Stimulated activated CD4-positive, alpha-beta T cell treated with anti-CD3 and anti-CD28 coated beads, TNF-alpha, amount 100 ng/mL, for 1 hour (primary cell): ENCODE measurements at regions not wholly inside any gene's neighbourhood (a gene's known extent, or its start where the extent isn't known, plus 50 kb on each side); places are given as distances from the start of the nearest gene placed in this dataset.

ENCODE experiments used
- DNase-seq, 3 donors: peaks; one replicate each; pipeline ENCODE4 v3.0.0-alpha.2; 2020; ENCODE audit warnings: low read depth in 3 of 3, low spot score in 1 of 3

DNA sequence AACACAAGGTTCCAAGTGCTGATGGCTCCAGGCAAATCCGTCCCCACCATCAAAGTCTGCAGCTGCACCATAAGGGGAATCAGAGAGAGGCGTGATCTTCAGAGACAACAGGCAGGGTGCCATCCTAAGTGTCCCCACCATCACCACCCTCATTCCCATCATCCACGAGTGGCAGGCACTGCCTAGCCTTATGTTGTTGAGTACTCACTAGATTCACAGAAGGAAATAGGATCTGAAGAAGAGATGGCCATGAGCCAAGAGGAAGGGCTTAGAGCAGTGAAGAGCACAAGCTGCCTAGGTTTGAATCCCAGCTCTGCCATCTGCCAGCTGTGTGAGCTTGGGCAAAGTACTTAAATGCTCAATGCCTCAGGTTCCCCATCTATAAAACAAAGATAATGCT is 207.3 kb upstream of the CSF3R start:
- DNase-seq = no peak

DNA sequence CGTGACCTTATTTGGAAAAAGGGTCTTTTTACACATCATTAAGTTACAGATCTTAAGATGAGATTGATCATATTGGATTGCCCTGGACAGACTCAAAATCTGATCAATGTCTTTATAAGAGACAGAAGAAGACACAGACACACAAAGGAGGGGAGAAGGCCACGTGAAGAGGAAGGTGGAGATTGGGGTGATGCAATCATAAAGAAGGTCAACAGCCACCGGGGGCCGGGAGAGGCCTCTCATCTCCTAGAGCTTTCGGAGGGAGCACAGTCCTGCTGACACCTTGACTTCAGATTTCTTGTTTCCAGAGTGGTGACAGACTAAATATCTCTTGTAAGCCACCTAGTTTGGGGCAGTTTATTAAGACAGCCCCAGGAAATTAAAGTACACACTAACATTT is 204.6 kb upstream of the CSF3R start:
- DNase-seq = no peak

DNA sequence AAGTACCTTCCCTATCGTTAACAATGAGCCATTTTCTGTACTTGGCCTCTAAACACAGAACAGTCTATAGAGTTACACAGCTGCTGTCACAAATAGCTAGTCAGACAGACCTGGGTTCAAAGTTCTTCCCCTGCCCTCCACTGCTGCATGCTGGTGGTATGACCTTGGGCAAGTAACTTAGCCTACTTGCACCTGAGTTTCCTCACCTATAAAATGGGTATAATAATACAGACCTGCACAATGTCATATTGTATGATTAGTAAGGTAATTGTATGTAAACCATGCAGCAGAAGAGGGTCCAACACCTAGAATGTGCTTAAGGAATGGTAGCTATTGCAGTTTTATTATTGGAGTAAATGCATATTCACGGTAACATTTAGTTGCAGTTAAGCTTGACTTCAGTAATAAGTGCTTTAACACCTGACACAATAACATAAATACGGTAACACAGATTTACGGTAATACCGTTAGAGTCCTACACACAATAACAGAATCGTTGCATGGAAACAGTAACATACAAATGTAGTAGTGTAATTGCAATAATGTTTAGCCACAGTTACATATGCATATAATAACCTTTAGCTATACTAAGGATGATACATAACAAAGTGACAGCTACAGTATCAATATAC is 193.3 kb upstream of the CSF3R start:
- DNase-seq = no peak

DNA sequence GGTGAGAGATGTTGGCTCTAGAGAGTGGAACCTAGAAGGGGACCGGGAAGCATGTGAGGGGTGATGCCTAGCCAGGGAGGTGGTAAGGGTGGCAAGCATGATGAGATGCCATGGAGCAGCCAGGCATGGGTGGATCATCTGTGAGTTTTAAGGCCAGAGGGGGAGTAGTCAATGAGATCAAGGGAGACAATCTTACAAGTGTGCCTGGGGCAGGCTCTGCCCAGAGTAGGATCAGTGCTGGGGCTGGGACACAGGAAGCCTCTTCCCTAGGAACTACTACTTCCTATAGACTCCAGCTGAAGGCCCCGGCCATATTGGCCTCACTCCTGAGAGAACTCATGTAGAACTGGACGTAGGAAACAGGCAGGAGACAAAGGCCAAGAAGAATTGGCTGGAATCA is 192.4 kb upstream of the CSF3R start:
- DNase-seq = no peak

DNA sequence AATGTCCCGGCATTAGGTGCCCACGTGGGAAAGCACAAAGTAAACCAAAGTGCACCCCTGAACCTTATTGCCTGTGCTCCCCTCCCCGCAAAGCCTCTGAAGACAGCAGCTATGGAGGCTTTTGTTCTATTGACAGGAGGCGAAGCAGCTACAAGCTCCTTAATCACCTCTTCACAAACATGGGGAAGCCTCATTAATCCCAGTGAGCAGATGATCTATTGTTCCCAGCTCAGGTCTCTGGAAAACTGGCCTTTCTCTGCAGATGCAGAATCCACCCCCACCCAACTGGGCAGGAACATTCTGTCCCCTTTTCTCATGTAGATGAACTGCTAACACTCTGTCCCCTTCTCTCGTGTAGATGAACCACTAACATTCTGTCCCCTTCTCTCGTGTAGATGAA is 190.5 kb upstream of the CSF3R start:
- DNase-seq = no peak

DNA sequence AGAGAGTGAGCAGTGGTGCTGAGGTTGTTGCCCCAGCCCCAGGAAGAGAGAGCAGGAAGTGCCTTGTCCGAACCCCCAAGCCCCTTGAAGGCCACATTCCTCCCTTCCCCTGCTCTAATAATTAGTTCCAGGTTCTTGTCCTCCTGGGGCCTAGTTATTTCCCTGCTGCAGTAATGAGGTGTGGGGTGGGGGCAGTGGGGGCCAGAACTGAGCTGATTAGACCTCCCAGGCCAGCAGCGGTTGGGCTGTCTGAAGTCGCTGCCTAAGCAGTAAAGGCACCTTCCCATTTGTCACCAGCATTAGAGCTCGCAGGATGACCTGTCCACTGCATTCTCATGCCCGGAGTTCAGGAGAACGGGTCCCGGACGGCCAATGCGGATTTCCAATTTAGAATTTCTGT is 186.5 kb upstream of the CSF3R start:
- no peak for DNase-seq

DNA sequence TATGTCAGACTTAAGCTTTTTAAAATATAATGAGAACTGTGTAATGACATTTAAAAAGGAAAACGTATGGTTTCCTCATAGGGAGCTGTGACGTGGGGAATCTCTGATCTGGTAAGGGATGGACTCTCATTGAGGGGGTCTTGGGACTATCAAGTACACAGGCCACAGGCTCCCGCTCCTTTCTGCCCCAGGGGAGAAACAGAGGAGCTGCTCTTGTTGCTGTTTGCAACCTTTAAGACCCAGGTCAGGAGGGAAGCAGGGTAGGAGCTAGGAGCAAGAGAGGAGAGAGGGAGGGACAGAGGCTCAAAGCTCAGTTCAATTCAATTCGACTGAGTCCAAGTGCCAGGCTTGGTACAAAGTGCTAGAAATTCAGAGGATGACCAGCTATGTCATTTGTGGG is 185.1 kb upstream of the CSF3R start:
- no peak for DNase-seq

DNA sequence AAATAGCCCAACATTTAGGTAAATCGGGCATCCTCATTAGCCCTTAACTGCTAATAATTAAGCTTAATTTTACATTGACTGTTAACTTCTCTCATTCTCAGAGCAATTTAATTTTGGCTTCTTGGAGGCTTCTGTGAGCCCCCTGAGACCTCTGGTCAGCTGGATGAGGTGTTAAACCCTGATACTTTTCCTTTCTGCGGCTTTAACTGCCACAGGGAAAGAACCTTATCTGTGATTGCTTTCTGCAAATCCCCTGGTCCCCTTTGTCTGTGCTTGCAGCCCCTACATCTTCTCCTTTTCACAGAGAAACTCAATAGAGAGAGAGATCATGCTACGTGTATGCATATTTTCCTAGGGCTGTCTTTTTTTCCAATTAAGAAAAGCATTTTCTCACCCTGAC is 184.5 kb upstream of the CSF3R start:
- DNase-seq = no peak

DNA sequence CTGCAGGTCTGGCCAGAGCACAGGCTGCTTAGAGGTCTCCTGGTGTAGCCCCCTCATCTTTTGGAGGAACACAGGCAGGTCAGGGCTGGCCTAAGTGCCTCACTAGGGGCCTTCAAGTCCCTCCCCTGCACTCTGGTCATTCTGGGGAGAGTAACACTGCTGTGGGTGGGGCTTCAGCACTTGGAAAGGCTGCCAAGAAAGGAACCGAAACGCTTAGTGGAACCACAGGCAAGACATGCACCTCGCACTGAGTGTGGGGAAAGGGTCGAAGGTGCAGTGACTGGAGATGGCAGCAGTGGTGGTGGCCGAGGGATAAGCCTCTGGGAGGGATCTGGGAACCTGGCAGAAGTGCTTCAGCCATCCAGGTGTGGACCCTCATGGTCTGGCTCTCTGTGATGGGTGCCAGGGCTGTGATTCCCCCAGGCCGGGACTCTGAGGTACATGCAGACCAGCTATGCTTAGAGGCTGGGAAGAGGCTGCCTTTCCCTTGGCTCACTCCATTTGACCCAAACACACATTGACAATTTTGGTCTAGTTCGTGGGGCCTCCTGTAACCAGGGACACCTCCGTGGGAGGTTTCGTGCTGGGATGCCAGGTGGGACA is 182.9 kb upstream of the CSF3R start:
- no peak for DNase-seq

DNA sequence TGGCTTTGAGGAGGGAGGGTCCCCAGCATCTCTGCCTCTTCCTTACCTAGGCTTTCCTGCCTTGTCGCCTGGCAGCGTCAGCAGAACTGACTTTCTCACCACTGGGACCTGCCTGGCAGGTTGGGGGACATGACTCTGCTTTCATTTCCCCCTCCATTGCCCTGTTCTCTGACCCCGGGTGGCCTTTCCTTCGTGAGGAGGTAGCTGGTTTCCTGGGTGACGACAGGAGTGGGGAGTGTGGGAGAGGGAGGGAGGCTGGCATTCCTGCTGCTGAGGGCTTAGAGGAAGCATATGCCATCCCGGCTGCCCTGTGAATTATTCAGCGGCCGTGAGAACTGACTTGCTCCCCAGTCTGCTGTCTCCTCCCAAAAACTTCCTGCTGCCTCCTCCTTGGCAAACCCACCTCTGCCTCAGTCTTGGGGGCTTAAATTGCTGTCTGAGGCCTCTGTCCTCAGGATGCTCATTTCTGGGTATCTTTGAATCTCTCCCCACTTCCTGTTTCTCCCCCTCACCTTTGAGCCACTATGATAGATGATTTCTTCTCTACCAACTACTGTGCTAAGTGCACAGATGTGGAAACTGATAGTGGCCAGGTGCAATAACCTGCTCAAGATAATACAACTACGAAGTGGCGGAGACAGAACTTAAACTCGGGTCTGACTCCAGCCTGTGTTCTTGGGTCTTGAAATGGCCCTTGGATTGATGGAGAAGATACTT is 182.0 kb upstream of the CSF3R start:
- DNase-seq = no peak

DNA sequence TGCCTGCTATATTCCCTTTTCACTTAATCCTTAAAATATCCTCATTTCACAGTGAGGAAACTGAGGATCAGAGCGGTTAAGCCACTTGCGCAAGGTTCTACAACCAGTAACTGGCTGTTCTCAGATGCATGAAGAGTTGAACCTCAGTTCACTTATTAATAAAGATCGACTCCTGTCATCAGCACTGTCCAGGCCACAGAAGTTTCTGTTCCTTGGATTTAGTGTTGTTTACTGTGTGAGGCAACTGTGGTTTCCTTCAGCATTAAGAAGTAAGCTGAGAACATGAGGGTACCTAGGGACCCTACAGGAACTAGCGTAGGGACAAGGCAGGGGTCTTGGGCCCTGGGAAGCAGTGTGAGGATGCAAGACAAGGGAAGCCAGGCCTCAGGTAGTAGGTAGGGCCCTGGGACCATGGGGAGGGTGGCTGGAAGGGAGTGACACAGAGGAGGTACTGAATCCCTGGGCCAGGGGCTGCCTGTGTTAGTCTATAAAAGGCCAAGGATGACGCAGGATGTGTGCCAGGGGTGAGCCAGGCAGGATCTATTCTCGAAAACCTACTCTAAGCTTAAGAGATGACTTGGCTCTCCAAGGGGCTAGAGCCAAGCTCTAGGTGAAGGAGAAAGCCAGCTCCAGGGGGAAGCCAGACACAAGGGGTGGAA is 181.2 kb upstream of the CSF3R start:
- no peak for DNase-seq

DNA sequence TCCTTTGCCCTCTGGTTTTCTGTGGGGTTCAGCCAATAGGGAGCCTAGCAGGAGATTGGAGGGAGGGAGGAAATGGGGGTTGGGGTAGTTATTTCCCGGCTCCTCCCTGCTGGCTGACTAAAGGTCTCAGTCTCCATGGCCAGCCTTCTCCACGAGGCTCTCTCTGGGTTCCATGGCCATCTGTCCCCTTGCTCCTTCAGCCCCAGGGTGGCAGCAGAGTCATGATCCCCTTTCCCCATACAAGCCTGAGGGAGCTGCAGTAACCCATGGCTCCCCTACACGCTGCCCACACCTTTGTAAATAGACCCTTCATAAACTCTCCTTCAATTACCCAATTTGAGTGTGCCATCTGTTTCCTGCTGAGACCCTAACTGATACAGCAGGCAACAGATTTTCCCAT is 176.1 kb upstream of the CSF3R start:
- no peak for DNase-seq

DNA sequence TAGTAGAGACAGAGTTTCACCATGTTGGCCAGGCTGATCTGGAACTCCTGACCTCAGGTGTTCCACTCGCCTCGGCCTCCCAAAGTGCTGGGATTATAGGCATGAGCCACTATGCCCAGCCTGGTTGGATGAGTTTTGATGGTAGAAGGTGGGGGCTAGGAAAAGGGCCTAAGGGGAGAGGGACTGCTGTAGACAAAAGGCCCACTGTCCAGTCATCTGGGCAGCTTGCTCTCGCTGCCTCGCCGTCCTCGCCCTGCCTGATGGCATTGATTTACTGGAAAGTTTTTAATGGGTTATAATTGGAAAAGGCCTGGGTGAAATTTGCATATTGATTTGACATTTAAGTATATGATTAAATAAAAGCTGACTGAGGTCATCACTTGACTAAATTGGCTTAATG is 175.1 kb upstream of the CSF3R start:
- DNase-seq = no peak

DNA sequence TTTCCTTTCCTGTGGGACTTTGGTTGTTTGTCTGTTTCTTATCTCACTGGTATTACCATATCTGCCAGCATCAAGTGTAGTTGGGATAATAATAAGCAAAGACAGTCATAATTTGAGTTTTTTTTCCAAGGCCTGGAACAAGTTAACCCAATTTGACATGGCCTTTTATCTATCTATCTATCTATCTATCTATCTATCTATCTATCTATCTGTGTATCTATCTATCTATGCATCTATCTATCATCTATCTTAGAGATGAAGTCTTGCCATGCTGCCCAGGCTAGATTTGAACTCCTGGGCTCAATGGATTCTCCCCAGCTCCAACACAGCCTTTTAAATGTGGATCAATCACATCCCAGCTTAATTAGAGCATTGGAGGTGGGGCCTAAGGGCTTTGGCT is 174.1 kb upstream of the CSF3R start:
- DNase-seq = no peak

DNA sequence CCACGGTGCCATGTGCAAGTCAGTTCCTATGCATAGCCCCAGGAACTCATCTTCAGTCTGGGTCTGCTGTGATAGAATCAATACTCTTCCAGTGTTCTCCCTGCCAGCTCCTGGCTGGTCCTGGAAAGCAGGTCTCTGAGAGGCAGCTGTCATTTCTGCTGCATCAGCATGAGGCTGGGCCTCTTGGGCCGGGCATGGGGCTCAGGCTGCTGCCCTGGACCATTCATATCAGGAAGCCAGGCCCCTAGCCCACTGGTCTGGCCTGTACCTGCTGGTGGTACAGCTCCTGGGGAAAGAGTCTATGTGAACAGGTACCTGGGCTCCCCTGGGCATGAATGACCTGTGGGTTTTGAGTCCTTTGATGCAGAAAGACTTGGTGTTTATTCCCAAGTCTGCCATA is 173.6 kb upstream of the CSF3R start:
- no peak for DNase-seq

DNA sequence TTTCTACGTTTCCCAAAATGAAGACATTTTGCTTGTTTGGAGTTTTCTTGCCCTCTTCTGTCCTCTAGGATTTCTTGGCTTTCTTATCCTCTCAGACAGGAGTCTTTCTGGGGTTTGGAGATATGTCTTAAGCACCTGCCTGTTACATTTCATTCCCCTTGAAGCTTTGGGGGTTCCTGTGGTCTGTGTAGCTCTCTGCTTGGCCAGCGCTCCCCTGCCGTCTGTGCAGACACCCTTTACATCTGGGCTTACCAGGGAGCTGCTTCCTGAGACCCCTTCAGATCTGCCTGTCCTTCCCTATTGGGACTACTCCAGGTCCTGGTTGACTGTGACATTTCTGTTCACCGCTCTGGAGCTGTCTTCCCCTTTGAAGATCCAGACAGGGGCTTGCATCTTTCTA is 171.9 kb upstream of the CSF3R start:
- DNase-seq = no peak

DNA sequence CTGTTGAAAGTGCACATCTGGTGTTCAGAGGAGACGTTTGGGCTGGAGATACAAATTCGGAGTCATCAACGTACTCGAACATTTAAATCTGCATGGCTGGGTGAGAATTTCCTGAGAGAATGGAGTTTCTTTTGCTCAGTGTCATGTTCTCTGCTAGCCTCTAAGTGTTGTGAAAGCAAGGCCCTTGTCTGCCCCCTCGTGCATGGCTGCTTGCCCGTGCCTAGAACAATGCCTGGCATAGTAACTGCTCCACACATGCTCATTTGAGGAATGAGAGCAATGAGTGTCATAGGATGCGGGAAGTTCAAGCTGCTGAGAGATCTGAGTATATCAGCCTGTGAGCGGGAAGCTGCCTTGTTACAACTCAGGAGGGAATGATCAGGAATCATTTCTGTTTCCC is 171.1 kb upstream of the CSF3R start:
- DNase-seq = no peak

DNA sequence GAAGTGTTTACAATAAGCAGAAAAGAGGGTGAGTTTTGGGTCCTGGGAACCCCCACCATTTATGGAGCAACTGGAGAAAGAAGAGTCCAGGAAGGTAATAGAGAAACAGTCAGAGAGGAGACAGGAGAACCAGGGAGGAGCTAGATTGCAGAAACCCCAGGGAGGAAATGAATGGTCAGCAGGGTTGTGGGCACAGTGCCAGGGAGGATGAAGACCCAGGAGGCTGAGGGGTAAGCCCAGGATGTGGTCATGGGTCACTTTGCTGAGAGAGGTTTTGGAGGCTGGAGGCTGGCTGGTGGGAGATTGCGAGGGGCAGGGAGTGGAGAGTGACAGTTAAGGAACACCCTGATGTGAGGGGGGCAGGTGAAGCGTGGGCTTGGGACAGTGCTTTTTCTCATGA is 169.9 kb upstream of the CSF3R start:
- DNase-seq = no peak

DNA sequence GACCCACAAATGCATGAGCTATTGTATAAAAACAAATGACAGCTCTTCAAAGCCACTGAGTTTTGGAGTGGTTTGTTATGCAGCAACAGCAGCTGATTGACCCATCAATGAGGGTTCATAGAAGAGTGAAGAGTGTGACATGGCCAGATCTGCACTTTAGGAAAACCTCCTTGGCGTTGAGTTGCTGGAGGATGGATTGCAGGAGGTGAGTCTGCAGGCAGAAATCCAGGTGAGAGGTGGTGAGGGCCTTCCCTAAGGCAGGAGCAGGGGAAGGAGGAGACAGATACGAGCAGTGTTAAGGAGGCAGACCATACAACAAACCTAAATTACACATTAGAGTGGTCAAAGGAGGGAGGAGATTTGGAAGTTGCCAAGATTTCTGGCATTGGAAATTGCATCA is 169.3 kb upstream of the CSF3R start:
- no peak for DNase-seq

DNA sequence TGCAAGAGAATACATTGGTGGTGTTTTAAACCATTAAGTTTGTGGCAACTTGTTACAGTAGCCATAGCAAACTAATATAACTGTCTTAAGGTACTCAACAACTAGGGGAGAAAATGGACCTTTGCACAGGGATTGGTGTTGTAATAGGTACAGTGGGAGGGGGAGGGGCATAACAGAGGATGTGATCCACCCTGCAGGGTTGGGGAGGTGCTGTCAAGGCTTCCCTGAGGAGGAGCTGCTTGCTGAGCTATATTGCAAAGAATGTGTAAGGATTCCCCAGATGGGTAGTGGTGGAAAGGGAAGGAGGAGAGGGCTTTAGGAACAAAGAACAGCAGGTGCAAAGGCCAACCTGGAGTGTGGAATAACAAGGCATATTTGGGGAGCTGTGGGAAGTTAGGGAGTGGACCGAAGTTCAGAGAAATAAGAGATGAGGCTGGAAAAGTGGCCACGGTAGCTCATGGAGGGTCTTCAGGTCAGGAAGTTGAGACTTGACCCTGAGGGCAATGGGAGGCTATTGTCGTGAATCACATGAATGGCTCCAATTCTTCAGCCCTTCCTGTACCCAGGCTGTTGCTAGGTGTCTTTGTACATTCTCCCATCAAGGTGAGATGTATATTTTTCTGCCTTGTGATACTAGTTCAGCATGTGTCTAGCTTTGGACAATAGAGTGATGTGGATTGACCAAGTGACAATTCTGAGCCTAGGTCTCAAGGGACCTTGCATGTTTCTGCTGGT is 168.6 kb upstream of the CSF3R start:
- DNase-seq = no peak

DNA sequence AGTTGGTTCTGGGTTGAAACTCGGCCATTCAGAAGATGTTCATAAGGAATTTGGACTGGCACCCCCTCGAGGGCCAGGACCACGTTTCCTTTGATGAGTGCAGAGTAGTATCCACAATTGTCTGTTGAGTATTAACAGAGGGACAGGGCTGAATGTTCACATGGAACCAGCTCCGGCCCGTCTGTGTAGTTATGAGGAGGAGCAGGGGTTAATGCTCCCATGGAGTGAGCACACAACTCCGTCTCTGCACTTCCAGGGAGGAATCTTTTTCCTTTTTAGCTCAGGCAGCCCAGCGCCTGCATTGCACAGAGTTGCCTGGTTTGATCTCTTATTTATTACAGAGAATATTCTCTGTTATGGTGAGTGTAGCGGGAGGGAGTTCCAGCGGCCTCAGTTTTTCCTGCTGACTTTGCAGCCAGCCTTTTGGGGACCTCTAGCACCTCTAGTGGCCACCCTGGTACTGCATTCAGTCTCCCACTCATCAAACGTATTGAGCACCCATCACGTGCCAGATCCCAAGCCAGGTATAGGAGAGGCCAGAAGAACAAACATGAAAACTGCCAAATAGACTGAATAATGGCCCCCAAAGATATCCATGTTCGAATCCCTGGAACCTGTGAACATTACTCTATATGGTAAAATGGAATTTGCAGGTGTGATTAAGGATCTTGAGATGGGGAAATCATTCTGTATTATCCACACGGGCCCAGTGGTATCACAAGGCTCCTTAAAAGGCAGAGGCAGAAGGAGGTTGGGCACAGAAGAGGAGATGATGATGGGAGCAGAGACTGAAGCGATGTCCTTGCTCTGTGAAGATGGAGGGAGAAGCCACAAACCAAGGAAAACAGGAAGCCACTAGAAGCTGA is 167.7 kb upstream of the CSF3R start:
- DNase-seq = peak in 2 of 3 donors; percentile 4 to 59
